H9 (cell line): ENCODE measurements at regions not wholly inside any gene's neighbourhood (a gene's known extent, or its start where the extent isn't known, plus 50 kb on each side); places are given as distances from the start of the nearest gene placed in this dataset.

Source experiments
- DNase-seq: peaks from one replicate; pipeline ENCODE4 v3.0.0-alpha.2; 2017
- H2AFZ ChIP-seq: one replicate; pipeline ENCODE4 v1.6.1; 2013; ENCODE audit warnings: mild to moderate bottlenecking, low read length, control low read depth, moderate library complexity
- H2AK5ac ChIP-seq: 2 replicates; pipeline ENCODE4 v1.6.1; 2013; ENCODE audit warnings: low read length, control low read depth, mixed read lengths; ENCODE audit not compliant: insufficient read length
- H2BK120ac ChIP-seq: one replicate; pipeline ENCODE4 v1.6.1; 2013; ENCODE audit warnings: low read depth, mild to moderate bottlenecking, low read length, control low read depth, inconsistent platforms; ENCODE audit not compliant: poor library complexity, severe bottlenecking
- H2BK12ac ChIP-seq: 2 replicates; pipeline ENCODE4 v1.6.1; 2013; ENCODE audit warnings: low read length, control low read depth, mixed read lengths, low read depth; ENCODE audit not compliant: insufficient read length
- H2BK15ac ChIP-seq: 2 replicates; pipeline ENCODE4 v1.6.1; 2013; ENCODE audit warnings: low read depth, low read length, control low read depth
- H2BK20ac ChIP-seq: one replicate; pipeline ENCODE4 v1.6.1; 2013; ENCODE audit warnings: low read depth, mild to moderate bottlenecking, low read length, control low read depth, inconsistent platforms; ENCODE audit not compliant: poor library complexity, severe bottlenecking
- H2BK5ac ChIP-seq: 2 replicates; pipeline ENCODE4 v1.6.1; 2013; ENCODE audit warnings: low read length, control low read depth, mixed read lengths; ENCODE audit not compliant: insufficient read length
- H3K14ac ChIP-seq: 2 replicates; pipeline ENCODE4 v1.6.1; 2013; ENCODE audit warnings: low read length, control low read depth; ENCODE audit not compliant: insufficient read depth
- H3K18ac ChIP-seq: 2 replicates; pipeline ENCODE4 v1.6.1; 2013; ENCODE audit warnings: low read depth, mild to moderate bottlenecking, mixed read lengths, low read length, control low read depth; ENCODE audit not compliant: insufficient read length
- H3K23ac ChIP-seq: 2 replicates; pipeline ENCODE4 v1.6.1; 2013; ENCODE audit warnings: low read length, control low read depth, mixed read lengths, low read depth; ENCODE audit not compliant: insufficient read length
- H3K23me2 ChIP-seq: 2 replicates; pipeline ENCODE4 v1.6.1; 2013; ENCODE audit warnings: low read depth, mild to moderate bottlenecking, mixed read lengths, low read length, control low read depth; ENCODE audit not compliant: insufficient read length, poor library complexity, severe bottlenecking
- H3K27ac ChIP-seq: 2 replicates; pipeline ENCODE4 v1.5.1; 2013; ENCODE audit warnings: low read length, control low read depth, mixed read lengths, low read depth; ENCODE audit not compliant: insufficient read length
- H3K27me3 ChIP-seq: 2 replicates; pipeline ENCODE4 v1.6.1; 2013; ENCODE audit warnings: low read length, control low read depth, inconsistent platforms; ENCODE audit not compliant: insufficient read depth
- H3K4ac ChIP-seq: 2 replicates; pipeline ENCODE4 v1.6.1; 2013; ENCODE audit warnings: low read depth, mild to moderate bottlenecking, control low read depth, inconsistent platforms, low read length, moderate library complexity
- H3K4me1 ChIP-seq: 2 replicates; pipeline ENCODE4 v1.6.1; 2013; ENCODE audit warnings: low read length, control low read depth, inconsistent platforms; ENCODE audit not compliant: insufficient read depth
- H3K4me2 ChIP-seq: 2 replicates; pipeline ENCODE4 v1.6.1; 2013; ENCODE audit warnings: low read length, control low read depth, mixed read lengths; ENCODE audit not compliant: insufficient read length, insufficient read depth
- H3K56ac ChIP-seq: 2 replicates; pipeline ENCODE4 v1.6.1; 2013; ENCODE audit warnings: low read depth, mild to moderate bottlenecking, mixed read lengths, low read length, control low read depth; ENCODE audit not compliant: insufficient read length
- H3K79me1 ChIP-seq: 2 replicates; pipeline ENCODE4 v1.6.1; 2013; ENCODE audit warnings: low read depth, mild to moderate bottlenecking, moderate library complexity, low read length, control low read depth, inconsistent platforms; ENCODE audit not compliant: insufficient read depth, poor library complexity, severe bottlenecking
- H3K79me2 ChIP-seq: 2 replicates; pipeline ENCODE4 v1.6.1; 2013; ENCODE audit warnings: low read length, control low read depth, inconsistent platforms; ENCODE audit not compliant: insufficient read depth
- H3K9ac ChIP-seq: 2 replicates; pipeline ENCODE4 v1.6.1; 2013; ENCODE audit warnings: low read length, control low read depth, mixed read lengths; ENCODE audit not compliant: insufficient read length; ENCODE audit errors: extremely low read depth
- H3K9me3 ChIP-seq: one replicate; pipeline ENCODE4 v1.6.1; 2013; ENCODE audit warnings: low read depth, low read length, inconsistent platforms; ENCODE audit not compliant: control insufficient read depth
- H3T11ph ChIP-seq: one replicate; pipeline ENCODE4 v1.6.1; 2013; ENCODE audit warnings: mild to moderate bottlenecking, low read length, control low read depth, inconsistent platforms
- H4K20me1 ChIP-seq: one replicate; pipeline ENCODE4 v1.6.1; 2013; ENCODE audit not compliant: control insufficient read depth, insufficient read length, insufficient read depth
- H4K5ac ChIP-seq: 2 replicates; pipeline ENCODE4 v1.6.1; 2013; ENCODE audit warnings: low read depth, mild to moderate bottlenecking, mixed read lengths, low read length, control low read depth; ENCODE audit not compliant: insufficient read length
- H4K8ac ChIP-seq: replicated peaks from 2 replicates; pipeline ENCODE4 v1.6.1; 2013; ENCODE audit warnings: low read length, control low read depth, mixed read lengths, low read depth; ENCODE audit not compliant: insufficient read length
- H4K91ac ChIP-seq: 2 replicates; pipeline ENCODE4 v1.6.1; 2013; ENCODE audit warnings: low read depth, mild to moderate bottlenecking, moderate library complexity, mixed read lengths, low read length, control low read depth; ENCODE audit not compliant: insufficient read length
- H3K27ac Mint-ChIP-seq, 3 experiments: 2 replicates in 2 of 3; 3 replicates in 1 of 3; pipeline ENCODE4 v1.8.0; 2020 to 2021; ENCODE audit warnings: mixed read lengths in 3 of 3, mild to moderate bottlenecking in 1 of 3, moderate library complexity in 1 of 3
- H3K27me3 Mint-ChIP-seq: 2 replicates; pipeline ENCODE4 v1.8.0; 2021; ENCODE audit warnings: low read depth, mild to moderate bottlenecking, moderate library complexity, mixed read lengths
- H3K36me3 Mint-ChIP-seq, 3 experiments: 2 replicates in 2 of 3; 3 replicates in 1 of 3; pipeline ENCODE4 v1.8.0; 2020 to 2021; ENCODE audit warnings: low read depth in 3 of 3, mixed read lengths in 3 of 3; ENCODE audit not compliant: insufficient read depth in 1 of 3
- H3K4me1 Mint-ChIP-seq, 2 experiments: 2 replicates each; pipeline ENCODE4 v1.8.0; 2020; ENCODE audit warnings: mixed read lengths in 2 of 2
- H3K4me3 Mint-ChIP-seq, 2 experiments: 2 replicates in 1 of 2; 3 replicates in 1 of 2; pipeline ENCODE4 v1.8.0; 2020 to 2021; ENCODE audit warnings: mild to moderate bottlenecking in 2 of 2, mixed read lengths in 2 of 2, moderate library complexity in 1 of 2
- H3K9me3 Mint-ChIP-seq, 2 experiments: 2 replicates in 1 of 2; 3 replicates in 1 of 2; pipeline ENCODE4 v1.8.0; 2020; ENCODE audit warnings: mild to moderate bottlenecking in 2 of 2, mixed read lengths in 2 of 2, moderate library complexity in 1 of 2
- WGBS: extraction: QIAGEN DNeasy Blood & Tissue Kit; methylation state at CpG from one replicate; pipeline ENCODE4 v1.1.7; 2013; ENCODE audit warnings: missing lambda C conversion rate, low lambda C conversion rate, mixed read lengths; ENCODE audit not compliant: insufficient read length; ENCODE audit errors: extremely low coverage; 5-methylcytosine and 5-hydroxymethylcytosine counted together
- TF ChIP-seq, protein P1 (sequence below): fragments of 200-600 bp; sonication (generic); conservative IDR thresholded peaks from 3 replicates; pipeline ENCODE4 v1.8.0; 2021; ENCODE audit warnings: antibody characterized with exemption, mild to moderate bottlenecking

GRCh38 chr14:87073880-87074570 is 919.0 kb downstream of the GALC start:
- TF ChIP-seq, protein P1, sequence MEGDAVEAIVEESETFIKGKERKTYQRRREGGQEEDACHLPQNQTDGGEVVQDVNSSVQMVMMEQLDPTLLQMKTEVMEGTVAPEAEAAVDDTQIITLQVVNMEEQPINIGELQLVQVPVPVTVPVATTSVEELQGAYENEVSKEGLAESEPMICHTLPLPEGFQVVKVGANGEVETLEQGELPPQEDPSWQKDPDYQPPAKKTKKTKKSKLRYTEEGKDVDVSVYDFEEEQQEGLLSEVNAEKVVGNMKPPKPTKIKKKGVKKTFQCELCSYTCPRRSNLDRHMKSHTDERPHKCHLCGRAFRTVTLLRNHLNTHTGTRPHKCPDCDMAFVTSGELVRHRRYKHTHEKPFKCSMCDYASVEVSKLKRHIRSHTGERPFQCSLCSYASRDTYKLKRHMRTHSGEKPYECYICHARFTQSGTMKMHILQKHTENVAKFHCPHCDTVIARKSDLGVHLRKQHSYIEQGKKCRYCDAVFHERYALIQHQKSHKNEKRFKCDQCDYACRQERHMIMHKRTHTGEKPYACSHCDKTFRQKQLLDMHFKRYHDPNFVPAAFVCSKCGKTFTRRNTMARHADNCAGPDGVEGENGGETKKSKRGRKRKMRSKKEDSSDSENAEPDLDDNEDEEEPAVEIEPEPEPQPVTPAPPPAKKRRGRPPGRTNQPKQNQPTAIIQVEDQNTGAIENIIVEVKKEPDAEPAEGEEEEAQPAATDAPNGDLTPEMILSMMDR, result no peak
- Histone ChIP-seq H3K56ac (no peak overlapping the region), H3K4ac (no peak overlapping the region), H3K9ac (no peak overlapping the region), H2BK120ac (no peak overlapping the region), H4K91ac (no peak overlapping the region), H2BK20ac (no peak overlapping the region), H4K8ac (no peak overlapping the region), H2AK5ac (no peak overlapping the region), H3K18ac (no peak overlapping the region), H3K4me1 (no peaks in the 10 kb centered on the region), H2BK5ac (no peak overlapping the region), H2BK15ac (no peak overlapping the region), H3K23ac (no peak overlapping the region), H3K79me1 (no peaks in the 10 kb centered on the region), H3K9me3 (no peaks in the 10 kb centered on the region), H2AFZ (no peak overlapping the region), H4K20me1 (no peaks in the 10 kb centered on the region), H3K79me2 (no peaks in the 10 kb centered on the region), H3K14ac (no peak overlapping the region), H3K4me2 (no peak overlapping the region), H4K5ac (no peak overlapping the region), H3K27ac (no peak overlapping the region), H2BK12ac (no peak overlapping the region), H3K23me2 (no peaks in the 10 kb centered on the region), H3T11ph (no peak overlapping the region), H3K27me3 (no peaks in the 10 kb centered on the region)
- no peak overlapping the region for H3K4me3 Mint-ChIP-seq
- H3K27ac Mint-ChIP-seq, result no peak overlapping the region
- no peaks in the 10 kb centered on the region for H3K9me3 Mint-ChIP-seq
- H3K27me3 Mint-ChIP-seq, result peaks cover 3% of the 10 kb centered on the region; the same call in 1 of the 2 replicates
- no peaks in the 10 kb centered on the region for H3K36me3 Mint-ChIP-seq
- no CpG with 5 or more reads among the region's 5 CpGs for WGBS
- H3K4me1 Mint-ChIP-seq, result peaks cover 0 to 10% of the 10 kb centered on the region in 2 experiments; a peak in 2 of 4 replicates
- DNase-seq, result no peak
